Femur (tissue), 1 donor: ENCODE measurements at regions not wholly inside any gene's neighbourhood (a gene's known extent, or its start where the extent isn't known, plus 50 kb on each side); places are given as distances from the start of the nearest gene placed in this dataset.

Source experiments
- DNase-seq: peaks from one replicate; pipeline ENCODE4 v3.0.0-alpha.2; 2017

DNA sequence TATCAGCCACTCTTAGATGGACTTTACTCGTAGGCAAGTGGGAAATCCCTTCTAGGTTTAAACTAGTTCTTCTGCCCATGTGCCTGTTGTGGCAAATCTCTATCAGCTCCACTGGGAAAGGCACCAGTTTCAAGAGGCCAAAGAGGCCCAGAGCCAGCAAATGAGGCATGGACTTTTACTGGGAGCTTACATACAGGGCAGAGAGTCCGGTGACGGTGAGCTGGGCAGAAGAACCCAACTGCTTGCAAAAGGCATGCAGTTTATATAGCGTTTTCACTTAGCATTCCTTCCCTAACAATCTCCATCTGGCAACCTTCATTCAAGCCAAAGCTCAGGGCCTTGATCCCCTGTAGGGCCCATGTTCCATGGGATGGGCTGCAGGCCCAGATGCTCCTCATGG is 93.0 kb upstream of the C3orf80 start:
- DNase-seq: no peak

DNA sequence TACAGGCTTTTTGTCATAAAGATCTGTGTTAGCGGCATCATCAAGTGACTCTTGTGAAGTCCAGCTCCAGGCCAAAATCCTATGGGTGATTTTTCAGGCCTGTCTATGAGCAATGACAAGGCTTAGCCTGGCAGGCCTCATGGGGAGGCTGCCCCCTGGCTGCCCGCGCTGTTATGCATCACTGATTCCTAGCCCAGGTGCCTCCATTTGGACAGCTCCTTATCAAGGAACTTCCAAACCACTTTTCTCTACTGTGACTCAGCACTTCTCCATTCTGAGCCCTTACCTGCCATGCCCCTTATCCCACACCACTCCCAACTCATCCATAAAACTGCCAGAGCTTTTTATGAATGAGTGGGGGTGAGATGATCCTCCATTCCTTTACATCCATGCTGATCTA is 91.5 kb upstream of the C3orf80 start:
- no peak for DNase-seq

DNA sequence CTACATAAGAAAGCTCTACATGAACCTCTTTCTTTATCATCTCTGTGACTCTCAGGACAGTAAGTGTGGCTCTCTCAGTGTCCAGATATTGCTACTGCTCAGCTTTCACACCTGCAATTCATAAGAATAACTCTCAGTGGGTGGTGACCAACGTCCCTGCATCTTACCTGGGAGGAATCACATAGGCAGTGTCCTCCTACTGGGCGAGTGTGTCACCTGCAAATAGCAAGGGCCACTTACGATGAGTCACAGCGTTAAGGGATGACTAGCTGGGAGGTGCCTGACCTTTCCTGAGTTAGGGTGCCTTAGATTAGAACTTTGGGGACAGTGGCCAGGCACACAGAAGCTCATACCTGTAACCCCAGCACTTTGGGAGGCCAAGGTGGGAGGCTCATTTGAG is 90.8 kb upstream of the C3orf80 start:
- no peak for DNase-seq

DNA sequence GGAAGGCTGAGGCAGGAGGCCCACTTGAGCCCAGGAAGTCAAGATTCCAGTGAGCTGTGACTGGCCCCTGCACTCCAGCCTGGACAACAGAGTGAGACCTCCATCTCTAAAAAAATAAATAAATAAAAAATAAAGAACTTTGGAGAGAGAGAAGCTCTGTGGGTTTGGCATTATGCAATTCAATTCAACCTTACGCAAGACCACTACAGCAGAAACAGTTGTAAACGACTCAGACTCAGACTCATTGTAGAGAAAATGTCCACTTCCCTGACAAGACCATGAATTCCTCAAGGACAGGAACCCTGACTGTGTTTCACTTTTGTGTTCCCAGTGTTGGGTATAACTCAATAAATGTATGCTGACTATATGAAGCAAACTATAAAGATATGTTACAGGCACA is 90.3 kb upstream of the C3orf80 start:
- DNase-seq: no peak

DNA sequence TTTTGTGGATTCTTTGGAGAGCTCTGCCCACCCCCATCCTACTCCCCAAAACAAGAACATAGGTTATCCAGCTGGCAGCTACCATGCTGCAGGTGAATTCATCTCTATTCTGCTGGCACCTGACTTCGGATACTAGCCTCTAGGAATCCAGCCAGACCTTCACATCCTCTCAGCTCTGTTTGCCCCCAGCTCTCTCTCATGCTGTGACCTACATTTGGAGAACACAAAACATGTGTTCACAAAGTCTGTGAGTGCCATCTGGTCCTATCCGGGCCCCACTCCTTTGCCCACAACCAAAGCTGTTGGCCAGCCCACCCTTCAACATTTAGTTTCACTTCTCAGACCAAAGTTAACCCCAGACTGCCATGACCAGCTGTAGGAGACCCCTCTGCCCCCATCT is 89.4 kb upstream of the C3orf80 start:
- no peak for DNase-seq

DNA sequence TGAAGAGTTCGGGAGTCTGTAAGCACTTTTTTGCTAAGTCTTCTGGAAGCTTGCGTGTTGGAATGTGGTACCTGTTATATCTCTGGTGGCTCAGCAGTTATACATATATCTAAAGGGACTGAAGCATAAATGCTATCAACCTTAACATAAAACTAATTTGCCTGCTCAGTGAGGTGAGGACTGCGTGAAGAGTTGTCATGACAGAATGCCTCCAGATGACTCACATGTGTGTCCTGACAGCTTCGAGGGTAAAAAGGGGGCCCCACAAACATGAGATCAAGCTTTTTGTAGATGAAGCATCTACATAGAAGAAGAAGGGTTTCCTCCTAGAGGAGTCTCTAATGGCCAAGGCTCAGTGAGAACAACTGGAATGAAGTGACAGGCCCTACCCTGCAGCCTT is 88.8 kb upstream of the C3orf80 start:
- DNase-seq: no peak

DNA sequence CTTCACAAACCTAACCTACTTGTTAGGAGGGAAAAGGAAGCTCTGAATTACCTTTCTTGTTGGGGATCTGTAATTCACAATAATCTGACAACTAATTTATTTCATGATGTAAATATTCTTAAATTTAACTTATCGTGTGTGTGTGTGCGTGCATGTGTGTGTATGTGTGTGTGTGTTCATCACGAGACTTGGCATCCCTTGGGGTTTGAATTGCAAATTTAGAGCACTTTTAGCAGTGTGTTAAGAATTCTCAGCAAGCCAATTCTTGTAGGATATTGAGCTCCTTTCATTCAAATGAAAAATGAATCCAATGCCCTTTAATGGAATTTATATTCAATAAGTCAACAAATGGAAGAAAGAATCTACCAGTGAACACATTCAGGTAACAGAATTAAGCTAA is 85.9 kb upstream of the C3orf80 start:
- DNase-seq: no peak

DNA sequence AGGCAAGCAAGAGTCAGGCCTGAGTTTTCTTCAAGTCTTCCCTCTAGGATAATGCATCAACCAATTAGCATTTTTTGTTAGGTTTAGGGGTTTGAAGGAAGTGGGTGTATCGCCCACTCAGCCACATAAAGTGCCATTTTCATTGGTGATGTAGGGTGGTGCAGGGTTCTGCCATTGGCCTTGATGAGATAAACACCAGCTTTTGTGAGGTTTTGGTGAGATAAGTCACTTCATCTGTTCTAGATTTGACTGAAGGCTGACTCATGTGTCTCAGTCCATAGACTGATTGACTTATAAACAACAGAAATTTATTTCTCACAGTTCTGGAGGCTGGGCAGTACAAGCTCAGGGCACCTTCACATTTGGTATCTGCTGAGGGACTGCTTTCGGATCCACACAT is 84.5 kb upstream of the C3orf80 start:
- DNase-seq: no peak

DNA sequence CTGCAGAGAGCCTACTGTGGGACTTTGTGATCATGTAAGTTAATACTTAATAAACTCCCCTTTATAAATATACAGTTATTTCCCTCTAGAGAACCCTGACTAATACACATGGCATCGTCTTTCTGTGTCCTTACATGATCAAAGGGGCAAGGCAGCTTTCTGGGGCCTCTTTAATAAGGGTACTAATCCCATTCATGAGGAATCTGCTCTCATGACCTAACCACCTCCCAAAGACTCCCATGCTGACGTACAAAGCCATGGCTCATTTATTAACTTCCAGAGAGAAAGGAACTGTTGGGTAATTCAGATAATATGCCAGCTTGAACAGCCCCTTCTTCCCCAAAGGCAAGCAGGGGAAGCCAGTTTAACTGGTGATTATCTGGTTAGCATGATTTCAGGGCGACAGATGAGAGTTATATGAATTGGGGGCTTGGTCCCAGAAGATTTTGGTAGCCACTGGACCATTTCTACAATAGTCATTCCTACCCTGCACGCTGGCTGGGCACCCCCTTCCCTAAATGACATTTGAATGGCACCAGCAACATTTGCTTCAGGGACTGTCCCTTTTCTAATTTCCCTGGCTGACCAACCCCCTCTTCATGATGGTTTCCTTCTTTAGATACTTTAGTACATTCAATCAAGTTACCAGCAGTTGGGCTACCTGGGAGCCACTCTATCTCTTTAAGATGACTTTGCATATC is 83.6 kb upstream of the C3orf80 start:
- no peak for DNase-seq

DNA sequence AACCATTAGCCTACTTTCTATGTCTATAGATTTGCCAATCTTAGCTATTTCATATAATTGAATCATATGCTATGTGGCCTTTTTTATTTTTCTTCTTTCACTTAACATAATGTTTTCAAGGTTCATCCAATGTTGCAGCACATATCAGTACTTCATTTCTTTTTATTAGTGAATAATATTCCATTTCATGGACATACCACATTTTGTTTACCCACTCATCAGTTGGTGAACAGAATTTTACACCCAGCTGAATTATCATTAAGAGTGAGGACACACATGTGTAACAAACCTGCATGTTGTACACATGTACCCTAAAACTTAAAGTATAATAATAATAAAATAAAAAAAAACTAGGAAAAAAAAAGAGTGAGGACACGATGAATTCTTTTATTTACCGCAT is 81.7 kb upstream of the C3orf80 start:
- no peak for DNase-seq

DNA sequence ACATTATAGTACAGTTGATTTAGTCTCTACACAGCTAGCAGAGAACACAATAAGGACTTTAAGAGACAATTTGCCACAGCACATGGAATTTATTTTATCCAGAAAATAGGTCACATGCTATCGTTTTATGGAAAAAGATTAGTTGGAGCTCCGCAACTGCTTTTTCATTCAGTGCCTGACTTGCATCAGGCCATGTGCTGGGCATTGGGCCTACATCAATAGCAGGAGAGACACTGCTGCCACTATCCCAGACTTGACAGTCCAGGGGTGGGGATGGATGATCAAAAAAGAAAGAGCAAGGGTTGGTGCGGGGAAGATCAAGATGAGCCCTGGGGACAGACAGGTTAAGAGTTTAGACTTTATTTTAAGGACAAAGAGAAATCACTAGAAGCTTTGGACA is 75.2 kb upstream of the C3orf80 start:
- no peak for DNase-seq

DNA sequence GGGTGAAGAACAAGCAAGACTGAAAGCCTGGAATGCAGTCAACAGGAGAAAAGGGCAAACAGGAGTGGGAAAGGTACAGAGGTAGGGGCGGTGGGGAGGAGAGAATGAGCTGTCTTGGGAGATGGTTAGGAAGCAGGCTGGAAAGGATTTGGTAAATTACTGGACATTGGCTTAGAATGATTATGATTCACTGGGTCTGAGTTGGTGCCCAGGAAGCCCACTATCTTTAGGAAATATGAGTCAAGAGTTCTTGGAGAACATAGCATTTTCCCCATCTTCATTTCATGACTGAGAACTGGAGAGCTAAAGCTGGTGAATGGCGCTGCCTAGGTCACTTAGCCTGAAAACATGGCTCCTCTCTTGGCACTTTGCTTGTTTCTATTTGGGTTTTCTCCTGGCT is 74.7 kb upstream of the C3orf80 start:
- DNase-seq: no peak

DNA sequence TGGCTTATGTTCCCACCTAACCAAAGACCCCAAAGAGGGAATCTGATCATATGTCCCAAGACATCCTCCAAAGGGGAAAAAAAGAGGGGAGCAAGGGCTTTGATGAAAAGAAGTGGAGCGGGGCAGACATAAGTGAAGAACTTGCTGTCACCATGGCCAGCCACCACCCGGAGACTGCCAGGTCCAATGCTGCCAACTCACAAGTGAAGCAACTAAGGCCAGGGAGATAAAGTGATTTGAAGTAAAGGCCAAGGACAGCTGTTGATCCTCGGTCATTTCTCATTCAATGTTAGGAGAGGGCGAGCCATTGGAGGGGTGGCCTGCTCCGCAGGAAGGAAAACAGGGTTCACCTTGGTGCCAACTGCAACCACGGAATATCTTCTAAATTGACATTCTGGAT is 72.6 kb upstream of the C3orf80 start:
- DNase-seq: no peak

DNA sequence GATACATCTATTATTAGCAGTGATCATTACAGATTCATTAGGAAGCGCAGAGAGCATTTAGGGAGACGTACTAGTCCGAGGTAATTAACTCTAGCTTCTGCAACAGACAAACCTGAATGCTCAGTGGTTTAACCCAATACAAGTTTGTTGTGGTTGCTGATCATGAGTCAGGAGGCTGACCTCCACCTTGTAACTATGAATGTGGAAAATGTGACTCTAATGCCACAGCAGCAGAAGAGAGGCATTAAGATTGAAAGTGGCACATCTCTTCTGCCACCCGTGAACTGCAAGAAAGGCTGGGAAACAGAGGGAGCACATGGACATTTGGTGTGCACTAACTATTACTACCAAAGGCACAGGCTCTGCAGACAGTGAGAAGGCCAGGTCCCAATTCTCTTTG is 71.2 kb upstream of the C3orf80 start:
- DNase-seq: no peak

DNA sequence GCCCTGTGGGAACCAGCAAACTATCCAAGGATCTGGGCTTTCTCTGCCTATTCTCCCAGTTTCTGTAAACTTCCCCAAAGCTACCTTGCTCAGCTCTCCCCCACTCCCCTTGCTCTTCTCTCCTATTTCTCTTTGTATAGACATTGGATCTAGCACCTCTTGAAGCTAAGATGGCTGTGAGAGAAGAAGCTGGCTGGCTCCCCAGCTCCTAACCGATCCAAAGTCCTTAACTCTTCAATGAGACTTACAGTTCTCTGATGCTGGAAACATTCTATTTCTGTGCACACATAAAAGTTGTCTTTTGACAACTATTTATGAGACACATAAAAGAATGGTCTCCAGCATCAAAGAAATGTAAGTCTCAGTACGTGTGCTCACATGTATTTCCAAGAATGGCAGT is 70.6 kb upstream of the C3orf80 start:
- DNase-seq: no peak

DNA sequence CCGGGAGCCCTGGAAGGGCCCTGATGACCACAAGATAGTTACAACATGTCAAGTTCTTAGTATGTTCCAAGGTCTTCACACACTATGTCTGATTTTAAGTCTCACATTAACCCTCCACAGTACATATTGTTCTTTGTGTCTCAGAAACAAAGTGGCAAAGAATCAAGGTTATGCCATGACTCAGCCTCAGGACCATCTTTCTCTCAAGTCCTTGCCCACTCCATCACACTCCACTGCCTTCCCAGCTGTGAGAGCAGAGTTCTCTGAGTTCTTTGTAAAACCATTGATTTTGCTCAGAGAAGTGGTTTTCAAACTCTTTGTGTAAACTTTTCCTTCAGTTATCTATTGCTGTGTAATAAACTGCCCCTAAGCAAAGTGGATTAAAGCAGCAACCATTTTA is 67.9 kb upstream of the C3orf80 start:
- no peak for DNase-seq

DNA sequence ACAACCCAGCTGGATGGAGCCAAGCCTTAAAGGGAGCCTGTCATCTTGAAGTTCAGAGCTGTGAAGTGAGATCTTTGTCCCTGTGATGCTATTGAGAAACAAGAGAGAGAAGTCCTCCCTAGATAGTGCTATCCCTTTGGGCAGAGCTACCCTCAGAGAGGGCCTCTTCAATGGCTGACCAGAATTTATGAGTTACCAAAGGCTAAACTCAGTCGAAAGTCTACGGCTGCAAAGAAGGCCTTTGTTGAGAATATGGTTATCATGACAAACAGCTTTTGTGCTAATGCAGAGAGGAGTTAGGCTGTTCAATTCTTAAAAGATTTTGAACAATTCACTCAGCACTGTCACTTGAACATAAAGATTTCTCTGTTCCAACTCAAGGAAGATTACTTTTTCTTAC is 65.9 kb upstream of the C3orf80 start:
- DNase-seq: no peak

DNA sequence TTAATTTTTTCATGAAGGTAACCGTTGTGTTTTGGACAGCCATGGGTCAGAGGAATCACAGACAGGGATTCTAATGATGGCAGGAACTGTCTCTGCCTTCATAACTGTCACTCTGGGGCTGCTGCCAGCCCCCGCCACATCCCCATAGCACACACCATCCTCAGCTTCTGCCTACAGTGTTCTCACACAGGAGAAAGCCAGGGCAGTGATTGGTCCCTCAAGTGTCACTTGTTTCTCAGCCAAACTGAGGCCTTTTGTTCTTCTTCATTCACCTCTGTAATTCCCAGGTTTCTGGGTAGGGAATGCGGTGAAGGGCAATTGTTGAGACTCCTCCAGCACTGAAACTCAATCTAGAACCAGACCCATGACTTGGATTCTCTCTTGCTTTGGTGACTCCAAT is 65.4 kb upstream of the C3orf80 start:
- no peak for DNase-seq

DNA sequence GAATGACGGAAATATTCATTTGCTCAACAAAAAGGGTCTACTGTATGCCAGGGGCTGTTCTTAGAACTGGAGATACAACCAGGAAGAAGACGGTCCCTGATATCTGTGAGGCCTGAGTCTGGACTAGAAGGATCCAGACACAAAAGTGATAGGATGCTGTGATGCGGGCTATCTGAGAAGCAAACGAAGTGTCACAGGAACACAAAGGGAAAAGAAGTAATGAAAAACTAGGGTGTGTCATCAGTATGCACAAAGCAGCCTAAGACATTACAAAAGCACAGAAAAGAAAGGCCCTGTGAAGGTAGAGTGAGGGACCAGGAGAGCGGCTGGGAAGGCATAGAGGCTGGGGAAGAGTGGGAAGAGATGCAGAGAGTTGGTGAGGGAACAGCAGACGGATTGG is 63.3 kb upstream of the C3orf80 start:
- no peak for DNase-seq

DNA sequence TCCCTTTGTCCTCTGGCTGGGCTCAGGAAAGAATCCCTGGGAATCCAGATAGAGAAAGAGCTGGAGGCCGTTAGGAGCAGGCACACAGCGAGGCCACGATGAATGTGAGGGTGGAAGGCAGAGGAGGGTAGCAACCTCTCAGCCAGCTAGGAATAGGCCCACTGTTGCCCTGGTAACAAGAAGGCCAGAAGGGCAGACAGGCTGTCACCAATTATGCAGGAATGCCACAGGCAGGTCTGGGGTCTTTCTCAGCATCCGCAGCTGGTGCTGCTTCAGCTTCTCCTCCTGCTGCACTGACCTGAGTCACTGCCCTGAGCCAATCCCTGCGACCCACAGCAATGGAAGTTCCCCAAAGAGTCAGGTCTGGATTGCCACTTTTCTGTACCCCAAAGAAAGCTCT is 62.8 kb upstream of the C3orf80 start:
- DNase-seq: no peak

DNA sequence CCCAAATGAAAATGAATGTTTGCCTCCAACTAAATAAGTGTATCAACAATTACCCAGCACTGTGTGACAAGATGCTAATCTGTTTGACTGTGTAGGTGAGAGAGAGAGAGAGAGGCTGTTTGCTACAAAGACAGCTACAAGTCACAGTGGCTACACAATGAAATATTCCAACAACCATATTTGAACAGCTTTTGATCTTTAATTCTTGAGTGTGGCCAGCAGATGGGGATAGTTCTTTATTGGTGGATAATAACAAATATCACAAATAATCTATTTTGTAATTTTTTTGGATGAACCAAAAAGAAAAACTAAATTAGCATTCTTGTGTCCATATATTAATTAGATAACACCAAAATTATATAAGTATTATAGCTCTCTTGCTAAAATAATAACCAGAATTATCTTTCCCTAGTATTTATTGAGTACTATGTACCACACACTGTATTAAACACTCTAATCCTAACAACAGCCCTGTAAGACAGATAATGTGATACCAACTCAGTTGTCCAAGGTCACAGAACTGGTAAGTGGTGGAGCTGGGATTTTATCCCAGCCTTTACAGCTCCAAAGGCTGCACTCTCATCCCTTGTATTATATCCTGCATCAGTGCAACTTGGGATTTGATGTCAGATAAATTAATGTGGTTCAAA is 61.9 kb upstream of the C3orf80 start:
- no peak for DNase-seq

DNA sequence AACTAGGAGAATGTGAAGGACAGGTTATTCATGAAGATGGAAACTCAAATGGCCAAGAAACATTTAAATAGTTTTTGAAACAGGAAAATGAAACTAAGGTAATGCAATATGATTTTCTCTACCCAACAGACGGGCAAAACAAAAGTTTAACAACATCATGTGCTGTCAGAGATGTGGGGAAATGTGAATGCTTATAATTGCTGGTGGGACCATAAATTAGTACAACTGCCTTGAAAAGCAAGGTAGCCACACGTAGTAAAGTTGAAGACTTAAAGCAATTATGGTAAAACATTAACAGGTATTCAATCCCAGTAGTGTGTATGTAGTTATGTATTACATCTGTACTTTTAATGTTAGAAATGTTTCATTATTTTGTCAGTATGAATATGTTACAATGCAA is 57.0 kb upstream of the C3orf80 start:
- DNase-seq: no peak

DNA sequence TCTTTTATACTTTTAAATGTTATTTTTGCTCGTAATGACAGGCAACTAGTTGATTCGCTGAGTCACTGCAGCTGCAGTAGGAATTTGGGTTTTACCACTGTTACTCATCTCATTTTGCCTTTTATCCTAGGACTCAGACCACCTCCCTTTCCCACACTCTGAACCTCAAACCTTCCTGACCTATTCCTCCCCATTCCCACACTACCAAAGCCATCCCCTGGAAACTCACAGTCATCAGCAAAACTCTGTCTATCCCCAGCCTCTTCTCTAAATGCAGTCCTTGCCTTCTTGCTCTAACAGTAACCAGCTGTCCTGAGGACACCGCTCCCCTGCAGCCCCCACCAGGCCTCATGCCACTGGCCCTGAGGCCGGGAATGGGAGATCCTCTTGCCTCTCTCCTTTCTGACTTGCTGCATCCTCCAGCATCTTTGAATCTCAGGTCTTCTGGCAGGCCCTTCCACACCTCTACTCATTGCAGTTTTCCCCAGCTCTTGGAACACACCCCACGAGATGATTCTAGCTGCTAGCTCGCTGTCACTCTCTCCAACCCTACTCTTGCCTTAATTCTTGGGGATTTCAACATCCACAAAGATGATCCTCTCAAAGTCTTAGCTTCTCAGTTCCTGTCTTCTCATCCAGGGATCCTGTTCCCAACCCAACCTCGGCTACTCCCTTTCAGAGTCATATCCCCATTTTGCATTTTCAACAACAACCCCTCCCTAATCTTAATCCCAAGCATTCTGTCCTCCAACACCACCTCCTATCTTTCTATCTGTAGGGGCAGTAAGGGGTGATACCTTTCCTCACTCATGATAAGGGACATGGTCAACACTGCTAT is 55.9 kb upstream of the C3orf80 start:
- DNase-seq: peak; percentile 23
